DMS153 (cell line): ENCODE measurements at regions not wholly inside any gene's neighbourhood (a gene's known extent, or its start where the extent isn't known, plus 50 kb on each side); places are given as distances from the start of the nearest gene placed in this dataset.
"Not testable (repeated sequence)": the region's sequence is repeated elsewhere in the genome, so short reads cannot be mapped to it uniquely, and the experiment has no call there.

Source experiments
- DNase-seq: peaks from one replicate; lab custom pipeline; 2025; lab: John Stamatoyannopoulos, UW

DNA sequence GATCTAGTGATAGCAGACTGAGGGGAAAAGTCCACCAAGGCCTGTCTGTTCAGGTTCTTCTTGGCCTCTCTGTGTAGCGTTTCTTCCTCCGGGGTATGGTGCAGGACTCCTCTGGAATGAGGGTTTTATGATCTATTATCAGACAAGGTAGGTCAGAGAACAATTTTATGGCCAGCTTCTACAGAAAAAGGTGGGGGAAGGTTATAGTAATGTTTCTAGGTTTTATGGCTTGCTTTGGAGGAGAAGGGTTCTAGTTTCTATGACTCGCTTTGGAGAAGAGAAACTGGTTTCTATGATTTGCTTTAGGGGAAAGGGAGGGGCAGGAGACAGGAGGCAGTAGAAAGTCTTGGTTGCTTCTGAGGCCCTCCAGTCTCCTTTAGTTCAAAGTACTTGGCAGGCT lies 144.8 kb upstream of the LAMA2 start:
- DNase-seq: no peak

DNA sequence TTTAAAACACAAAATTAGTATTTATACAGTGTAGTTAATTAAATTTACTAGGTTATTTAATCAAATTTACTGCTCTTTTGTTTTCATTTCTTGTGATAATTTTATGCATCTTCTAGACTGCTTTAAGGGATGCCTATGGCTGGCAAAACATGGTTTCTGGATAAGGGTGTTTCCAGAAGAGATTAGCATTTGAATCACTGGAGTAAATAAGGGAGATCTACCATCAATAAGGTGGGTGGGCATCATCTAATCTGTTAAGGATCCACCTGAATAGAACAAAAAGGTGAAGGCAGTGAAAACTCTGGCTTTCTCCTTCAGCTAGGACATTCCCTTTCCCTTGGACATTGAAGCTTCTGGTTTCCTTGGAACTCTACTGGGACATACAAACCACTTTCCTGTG lies 146.2 kb upstream of the LAMA2 start:
- DNase-seq: no peak

DNA sequence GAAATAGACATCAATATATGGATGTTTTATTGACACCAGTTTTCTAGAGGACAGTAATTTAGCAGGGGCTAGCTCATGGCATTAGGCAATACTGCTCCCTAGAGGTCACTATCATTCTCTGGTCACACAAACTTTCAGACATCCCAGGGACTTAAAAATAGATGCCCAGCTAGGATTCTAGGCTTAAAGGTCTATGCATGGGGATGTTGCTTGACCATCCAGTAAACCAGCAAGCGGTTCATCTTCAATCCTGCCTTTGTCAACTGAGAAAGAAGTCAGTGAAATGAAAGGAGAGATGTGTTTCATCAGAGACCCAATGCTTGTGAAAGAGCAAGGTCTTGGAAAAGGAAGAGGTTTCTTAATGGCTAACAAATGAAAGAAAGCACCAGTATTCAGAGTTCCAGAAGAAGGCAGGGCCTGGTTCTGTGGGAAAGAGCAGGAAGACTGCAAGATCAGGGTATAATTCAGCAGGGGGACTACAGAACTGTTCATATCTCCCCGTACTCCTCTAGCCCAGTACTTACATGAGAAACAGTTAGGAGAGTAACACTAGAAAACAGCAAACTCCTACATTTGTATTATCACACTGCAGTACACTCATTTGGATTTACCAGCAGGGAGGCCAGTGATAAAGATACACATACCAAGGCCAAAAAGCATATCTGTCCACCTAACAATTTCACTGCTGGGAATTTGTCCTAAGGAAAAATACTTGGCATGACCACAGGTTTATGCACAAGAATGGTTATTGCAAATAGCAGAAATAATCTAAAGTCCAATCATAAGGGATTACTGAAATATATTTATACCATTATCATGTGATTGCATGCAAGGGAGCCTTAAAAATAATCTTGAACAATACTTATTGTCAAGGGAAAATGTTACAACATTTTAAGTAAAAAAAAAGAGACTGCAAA lies 151.4 kb upstream of the LAMA2 start:
- peak; percentile 25 for DNase-seq

DNA sequence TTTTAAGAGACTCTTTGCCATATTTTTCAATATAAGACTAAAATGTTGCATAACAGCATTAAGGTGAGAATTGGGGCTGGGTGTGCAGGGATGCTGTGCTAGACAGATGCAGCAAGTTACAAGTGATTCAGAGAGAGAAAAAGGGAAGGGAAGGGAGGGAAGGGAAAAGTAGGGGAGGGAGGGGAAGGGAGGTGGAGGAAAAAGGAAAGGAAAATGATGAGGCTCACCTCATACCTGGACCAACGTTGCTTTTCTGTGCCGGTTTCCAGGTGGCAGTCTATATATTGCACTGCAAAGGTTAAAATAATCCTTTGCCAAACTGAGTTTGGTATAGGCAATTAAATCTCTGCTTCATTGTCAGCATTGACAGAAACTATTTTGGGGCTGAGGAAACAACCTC lies 155.4 kb upstream of the LAMA2 start:
- DNase-seq: no peak

DNA sequence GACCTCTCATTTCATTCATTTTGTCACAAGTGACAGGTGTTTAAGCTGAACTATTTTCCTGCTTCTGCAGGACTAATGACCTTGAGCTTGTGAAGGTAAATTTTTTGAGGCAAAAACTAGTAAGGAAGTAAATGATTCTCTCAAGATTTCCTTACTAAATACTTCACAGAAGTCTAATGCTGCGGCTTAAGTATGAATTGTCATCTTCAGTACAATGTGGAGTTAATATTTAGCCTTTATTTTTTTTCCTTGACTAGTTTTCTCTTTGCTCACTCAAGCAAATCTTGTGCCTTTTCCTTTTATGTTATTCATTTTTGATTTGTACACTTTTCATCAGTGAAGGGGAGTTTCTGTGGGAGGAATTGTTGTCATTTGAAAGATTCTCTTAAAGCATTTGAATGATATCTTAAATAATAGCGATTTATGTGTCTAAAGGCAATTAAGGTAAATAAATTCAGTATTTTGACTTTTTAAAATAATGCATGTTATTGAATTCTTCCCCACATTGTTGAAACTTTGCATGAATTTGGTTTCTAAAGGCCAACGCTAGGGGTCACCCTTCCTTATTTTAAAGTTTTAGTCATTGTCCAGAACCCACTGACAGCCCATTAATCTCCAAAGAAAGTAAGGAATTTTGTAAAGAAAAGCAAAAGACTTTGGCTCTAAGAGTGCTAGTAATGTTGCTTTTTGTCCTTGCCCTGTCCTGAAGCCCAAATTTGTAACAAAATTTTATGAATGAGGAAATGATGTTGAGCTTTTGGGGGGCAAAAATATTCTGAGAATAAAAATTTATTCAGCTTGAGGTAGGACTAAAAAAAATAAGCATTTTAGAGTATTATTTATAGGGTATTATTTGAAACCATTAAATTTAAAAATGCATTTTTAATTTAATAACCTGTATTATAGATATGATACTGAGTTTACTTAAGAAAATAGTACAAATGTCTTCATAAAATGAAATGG lies 157.4 kb upstream of the LAMA2 start:
- no peak for DNase-seq

DNA sequence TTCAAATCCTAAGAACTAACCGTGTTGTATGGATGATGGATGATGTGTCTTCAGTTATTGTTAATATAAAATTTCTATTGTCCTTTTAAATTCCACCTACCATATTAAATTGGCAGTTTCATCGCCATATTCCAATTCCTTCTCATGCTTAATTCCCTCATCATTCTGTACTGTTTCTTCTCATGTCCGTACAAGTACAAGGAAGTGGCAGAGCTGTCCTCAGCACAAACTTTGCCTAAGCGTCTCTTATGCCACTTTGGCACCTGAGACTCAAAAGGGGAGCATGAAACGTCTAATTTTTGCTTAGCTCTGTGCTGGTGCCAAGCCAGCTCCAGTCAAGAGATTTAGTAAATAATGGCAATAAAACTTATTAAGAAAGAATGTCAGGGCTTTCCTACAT lies 158.2 kb upstream of the LAMA2 start:
- DNase-seq: no peak

DNA sequence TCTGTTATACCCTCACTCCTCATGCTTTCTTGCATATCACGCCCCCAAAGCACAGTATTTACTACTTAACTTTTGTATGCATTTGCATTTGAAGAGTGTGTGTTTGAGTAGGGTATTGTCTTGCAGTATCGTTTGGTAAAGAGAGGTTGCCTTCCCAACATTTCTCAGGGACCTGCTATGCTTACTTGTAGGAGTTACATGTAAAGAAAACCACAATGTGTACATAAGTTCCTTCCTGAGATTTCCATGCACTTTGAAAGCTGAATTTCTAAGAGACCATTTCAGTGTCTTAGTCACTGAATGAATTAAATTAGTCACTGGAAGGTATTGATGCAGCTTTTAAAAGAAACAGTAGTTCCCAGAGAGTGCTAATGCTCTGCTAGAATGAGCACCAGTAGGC lies 159.3 kb upstream of the LAMA2 start:
- no peak for DNase-seq

DNA sequence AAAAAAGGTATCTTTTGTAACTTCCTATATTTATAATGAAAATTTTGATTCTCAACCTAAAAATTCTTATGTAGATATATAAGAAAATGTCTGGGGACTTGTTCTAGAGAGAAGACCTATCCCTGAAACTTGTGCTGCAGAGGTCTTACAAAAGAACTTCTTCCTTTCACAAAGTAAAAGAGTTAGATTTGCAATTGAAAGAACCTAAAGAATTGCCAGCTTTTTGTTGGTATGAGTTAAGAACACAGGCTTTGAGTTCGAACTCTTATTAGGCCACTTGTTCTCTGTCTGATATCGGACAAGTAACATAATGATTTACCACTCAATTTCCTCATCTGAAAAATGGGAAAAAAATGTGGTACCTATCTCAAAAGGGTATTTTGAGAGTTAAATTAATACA lies 162.0 kb upstream of the LAMA2 start:
- no peak for DNase-seq

DNA sequence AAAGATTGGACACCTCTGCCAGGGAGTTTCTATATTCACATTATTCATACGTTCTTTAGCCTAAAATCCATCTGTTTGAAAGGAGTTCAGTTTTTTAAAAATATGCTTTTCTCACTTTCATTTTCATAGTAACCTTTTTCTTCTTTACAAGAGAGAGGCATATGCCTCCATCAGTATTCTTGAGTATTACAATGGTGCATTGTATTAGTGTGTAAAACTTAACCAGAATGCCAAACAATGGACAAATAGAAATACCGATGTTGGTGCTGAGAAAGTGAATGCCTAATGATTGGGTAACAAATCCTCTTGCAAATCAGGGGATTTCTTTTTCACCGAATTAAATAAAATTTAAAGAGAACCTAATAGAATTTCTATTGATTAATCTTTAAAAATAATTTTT lies 163.2 kb upstream of the LAMA2 start:
- DNase-seq: no peak

DNA sequence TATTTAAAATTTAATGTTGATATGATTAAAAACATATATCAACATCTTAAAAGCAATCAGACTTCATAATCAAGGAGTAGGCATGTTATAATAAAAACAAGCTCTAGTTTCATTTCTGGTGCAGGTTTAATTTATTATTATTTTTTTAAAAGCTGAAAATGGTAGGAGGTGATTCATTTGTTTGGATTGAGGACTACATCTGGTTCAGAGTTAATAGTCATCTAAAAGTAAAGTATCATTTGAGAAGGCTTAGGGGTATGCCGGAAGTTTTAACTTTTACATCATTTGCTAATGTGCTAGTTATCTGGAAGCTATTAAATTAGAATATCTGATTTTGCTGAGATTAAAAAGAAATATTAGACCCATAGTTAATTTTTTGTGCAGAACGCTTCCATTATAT lies 169.5 kb upstream of the LAMA2 start:
- no peak for DNase-seq

DNA sequence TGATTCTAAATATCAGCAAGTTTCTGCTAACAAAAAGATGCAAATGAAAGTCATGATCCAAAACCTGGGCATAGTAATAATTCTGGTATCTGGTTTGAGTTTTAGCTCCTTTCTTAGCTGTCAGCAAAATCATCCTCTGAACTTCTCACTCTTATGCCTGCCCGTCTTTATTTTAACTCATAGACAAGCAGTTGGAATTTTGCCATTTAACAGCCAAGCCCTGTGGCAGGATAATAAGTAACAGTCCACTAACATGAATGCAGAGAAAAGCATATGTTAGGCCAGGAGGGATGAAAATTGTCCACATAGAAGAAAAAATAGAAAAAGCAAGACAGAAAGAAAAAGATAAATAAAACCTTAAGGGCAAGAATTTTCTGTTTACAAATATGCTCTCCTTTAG lies 170.0 kb upstream of the LAMA2 start:
- no peak for DNase-seq

DNA sequence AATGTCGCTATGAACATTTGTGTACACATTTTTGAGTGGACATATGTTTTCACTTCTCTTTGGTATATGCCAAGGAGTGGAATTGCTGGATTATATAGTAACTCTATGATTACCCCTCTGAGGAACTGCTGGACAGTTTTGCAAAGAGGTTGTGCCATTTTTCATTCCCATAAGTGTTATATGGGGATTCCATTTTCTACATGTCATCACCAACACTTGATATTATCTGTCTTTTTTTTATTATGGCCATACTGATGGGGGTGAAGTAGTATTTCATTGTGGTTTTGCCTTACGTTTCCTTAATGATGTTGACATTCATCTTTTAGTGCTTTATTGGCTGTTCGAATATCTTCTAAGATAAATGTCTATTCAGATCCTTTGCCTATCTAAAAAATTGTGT lies 171.8 kb upstream of the LAMA2 start:
- no peak for DNase-seq

DNA sequence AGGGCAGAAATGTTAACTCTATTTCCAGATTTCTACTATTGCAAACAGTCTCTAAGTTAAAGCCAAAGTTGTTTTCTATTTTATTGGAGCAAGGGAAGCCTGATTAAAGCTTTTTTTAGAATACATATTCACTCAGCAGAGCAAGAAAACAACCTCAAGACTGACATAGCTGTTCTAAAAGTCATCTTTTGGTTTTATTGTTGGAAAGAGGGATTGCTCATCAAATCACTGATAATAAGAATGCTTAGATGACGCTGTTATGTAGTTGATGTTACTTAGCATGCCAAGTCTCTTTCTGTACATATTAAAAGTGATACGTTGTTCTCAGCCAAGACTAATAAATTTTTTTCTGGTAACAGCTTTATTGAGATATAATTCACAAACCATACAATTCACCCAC lies 172.6 kb upstream of the LAMA2 start:
- DNase-seq: no peak

DNA sequence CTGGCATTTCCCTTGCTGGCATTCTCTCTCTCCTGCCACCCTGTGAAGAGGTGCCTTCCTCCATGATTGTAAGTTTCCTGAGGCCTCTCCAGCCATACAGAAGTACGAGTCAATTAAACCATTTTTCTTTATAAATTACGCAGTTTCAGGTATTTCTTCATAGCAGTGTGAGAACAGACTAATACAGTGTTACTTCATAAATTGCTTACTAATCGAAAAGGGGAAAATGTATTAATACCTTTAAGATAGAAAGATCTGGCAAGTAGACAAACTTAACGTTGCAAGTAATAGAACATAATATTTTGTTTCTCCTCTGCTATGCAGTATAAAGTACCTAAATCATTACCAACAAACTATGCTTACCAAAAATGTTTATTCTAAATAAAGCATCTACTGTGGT lies 178.3 kb upstream of the LAMA2 start:
- DNase-seq: no peak

DNA sequence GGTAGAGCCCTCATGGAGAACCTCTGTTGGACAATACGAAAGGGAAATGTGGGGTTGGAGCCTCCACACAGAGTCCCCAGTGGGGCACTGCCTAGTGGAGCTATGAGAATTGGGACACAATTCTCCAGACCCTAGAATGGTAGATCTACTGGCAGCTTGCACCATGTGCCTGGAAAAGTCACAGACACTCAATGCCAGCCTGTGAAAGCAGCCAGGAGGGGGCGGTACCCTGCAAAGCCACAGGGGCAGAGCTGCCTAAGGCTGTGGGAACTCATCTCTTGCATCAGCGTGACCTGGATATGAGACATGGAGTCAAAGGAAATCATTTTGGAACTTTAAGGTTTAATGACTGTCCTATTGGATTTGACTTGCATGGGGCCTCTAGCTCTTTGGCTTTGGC lies 179.1 kb upstream of the LAMA2 start:
- not testable (repeated sequence) for DNase-seq

DNA sequence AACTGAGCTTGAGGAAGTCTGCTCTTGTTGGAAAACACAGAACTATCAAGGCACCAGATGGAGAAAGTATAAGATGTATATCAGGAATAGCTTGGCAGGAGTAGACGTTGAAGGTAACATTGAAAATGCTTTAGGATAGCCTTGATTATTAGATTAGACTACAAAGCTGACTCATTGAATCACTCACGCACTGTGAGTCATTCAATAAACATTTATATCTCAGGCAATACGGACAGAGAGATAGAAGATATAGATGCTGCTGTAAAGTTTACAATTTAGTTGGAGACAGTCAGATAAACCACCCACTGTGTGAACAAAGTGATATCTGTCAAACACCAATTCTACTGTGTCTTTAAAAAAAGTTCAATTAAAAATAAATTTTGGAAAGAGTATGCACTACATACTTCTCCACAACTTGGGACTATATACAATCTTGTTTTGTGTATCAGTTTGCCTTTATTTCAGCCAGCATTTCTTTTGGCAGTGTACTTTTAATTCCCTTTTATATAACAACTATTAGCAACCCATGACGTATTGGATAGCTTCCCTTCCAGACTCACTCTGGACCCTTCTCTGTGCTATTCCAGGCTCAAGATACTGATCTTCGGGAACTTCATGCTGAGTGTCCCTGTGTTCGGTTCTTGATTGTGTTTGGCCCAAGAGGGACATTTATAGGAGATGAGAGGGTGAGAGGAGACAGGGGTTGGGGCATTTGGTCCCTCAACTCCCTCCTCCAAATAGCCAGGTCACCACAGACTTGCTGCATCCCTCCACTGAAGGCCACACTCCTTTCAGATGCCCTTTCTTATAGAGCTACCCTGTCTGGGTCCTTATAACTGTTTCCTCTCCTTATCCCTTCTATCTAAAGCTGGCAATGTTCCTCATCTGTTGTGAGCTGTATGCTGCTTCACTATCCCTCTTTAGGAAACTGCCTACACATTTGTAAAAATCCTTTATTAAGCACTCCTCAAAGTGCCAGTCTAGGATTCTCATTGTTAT lies 176.6 kb upstream of the PTPRK start:
- DNase-seq: no peak

DNA sequence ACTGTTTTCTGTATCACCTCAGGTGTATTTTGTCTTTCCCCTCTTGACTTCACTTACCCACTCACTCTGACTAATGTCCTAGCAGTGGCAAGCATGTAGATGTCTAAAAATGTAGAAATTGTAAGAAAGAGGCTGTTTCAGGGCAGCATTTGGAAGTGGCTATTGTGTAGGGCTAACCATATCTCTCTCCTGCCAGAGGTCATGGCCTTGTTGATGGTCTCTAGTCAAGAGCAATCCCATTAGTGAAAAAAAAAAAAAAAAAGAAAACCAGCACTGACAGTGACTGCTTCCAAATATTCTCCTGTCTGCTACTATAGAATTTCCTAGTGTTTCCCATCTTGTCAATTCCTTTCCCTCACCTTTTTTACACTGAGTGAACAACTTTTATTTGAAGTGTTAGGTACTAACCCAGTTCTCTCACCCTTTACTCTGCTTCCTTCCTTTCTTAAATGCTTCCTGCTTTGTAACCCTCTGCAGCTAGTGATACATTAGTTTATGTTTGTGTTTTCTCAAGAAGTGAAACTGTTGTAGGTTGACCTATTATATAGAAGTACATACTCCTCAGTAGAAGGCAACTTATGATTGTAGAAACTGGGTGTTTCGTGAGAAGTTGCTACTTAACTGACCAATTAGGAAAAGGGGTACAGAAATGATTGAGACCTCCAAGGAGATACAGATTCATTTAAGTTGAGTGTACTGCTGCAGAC lies 174.1 kb upstream of the PTPRK start:
- no peak for DNase-seq

DNA sequence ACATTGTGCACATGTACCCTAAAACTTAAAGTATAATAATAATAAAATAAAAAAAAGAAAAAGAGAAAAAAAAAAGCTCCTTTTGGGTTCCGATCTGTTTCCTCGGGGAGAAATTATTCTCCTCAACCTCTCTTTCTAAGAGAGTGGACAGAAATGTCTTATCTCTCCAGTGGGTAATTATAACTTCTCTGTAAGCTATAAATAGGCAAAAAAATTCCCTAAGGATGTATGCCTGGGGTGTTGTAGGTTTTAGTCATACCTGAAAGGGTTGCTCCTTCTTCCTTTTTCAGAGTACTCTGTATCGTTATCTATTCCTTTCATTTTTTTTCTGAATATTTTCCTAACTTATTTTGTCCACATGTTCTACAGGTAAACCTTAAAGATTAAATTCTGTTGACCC lies 169.7 kb upstream of the PTPRK start:
- DNase-seq: no peak

DNA sequence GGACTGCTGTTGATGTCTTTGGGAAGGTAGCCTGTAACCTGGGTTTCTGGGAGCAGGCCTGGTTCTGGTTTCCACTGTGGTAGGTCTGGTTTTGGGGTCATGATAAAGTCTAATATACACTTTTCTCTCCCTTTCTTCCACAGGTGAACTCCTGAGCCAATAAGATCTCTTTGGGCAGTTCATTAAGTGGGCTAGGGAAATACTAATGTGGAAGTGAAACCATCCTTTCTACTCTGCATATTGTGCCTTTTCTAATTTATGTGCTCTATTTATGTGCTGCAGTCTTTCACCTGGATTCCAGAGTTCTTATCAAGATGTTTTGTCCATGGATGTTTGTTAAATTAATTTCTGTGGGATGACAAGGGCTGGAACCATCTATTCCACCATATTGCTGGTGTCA lies 165.7 kb upstream of the PTPRK start:
- DNase-seq: no peak

DNA sequence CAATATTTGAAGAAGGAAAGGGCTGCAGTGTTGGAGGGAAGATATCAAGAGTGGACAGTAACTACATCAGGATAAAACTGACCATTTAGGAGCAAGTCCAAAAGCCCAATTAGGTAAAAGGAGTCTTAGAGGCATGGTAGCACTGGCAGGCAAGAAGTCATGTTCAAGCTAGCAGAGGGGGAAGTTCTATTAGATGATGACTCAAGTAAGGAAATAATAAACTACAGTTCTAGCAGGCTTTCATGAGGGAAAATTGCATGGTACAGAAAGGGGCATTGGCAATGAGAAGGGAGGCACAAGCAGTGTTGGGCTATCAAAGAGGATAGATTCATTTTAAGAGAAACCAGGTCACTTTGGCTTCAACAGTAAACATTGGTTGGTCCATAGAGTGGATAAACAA lies 156.1 kb upstream of the PTPRK start:
- no peak for DNase-seq

DNA sequence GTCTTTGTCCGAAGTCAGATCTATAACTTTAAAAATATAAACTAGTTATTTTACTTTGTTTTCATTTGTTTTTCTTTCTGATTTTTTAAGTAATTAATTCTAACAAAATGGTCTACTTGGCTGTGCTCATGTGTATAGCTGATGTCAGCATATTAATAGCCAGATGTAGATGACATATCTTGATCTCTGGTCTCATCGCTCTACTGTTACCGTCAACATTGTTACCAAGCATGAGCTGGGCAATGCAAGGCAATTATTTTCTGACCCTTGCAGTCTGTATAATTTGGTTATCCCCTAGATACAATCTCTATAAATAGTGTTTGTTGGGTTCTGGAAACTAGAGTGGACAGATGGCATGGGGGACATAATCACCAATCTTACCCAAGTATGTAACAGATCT lies 151.6 kb upstream of the PTPRK start:
- no peak for DNase-seq
